Neural cell (in vitro differentiated cells): ENCODE measurements at regions not wholly inside any gene's neighbourhood (a gene's known extent, or its start where the extent isn't known, plus 50 kb on each side); places are given as distances from the start of the nearest gene placed in this dataset.

ENCODE experiments used
- H2AFZ ChIP-seq: fragments of 200-600, 300-800 bp; sonication (generic), shearing (Covaris generic); 2 replicates; pipeline ENCODE4 v1.6.0; 2014; ENCODE audit warnings: low read depth, mild to moderate bottlenecking, antibody characterized with exemption, low read length, moderate library complexity
- H3F3A ChIP-seq: fragments of 200-600 bp; shearing (Covaris generic); 2 replicates; pipeline ENCODE4 v1.6.1; 2016; ENCODE audit warnings: mild to moderate bottlenecking, moderate library complexity, mixed read lengths, antibody characterized with exemption, low read length; ENCODE audit not compliant: insufficient read depth, poor library complexity, severe bottlenecking
- H3K27ac ChIP-seq: fragments of 200-600, 300-800 bp; sonication (generic), shearing (Covaris generic); 2 replicates; pipeline ENCODE4 v1.5.1; 2014; ENCODE audit warnings: mild to moderate bottlenecking, low read length, moderate library complexity
- H3K27me3 ChIP-seq: fragments of 300-800, 200-600 bp; sonication (generic), shearing (Covaris generic); 2 replicates; pipeline ENCODE4 v1.6.0; 2014; ENCODE audit warnings: mild to moderate bottlenecking, low read depth, low read length, moderate library complexity; ENCODE audit not compliant: insufficient read depth
- H3K36me3 ChIP-seq: fragments of 300-800, 200-600 bp; sonication (generic), shearing (Covaris generic); 2 replicates; pipeline ENCODE4 v1.5.1; 2014; ENCODE audit warnings: mild to moderate bottlenecking, antibody characterized with exemption, low read length, moderate library complexity; ENCODE audit not compliant: insufficient read depth
- H3K4me2 ChIP-seq: fragments of 300-800, 200-600 bp; sonication (generic), shearing (Covaris generic); 2 replicates; pipeline ENCODE4 v1.6.0; 2014; ENCODE audit warnings: mild to moderate bottlenecking, low read length
- H3K4me3 ChIP-seq: fragments of 300-800, 200-600 bp; sonication (generic), shearing (Covaris generic); 2 replicates; pipeline ENCODE4 v1.5.1; 2014; ENCODE audit warnings: mild to moderate bottlenecking, low read length, moderate library complexity
- H3K79me2 ChIP-seq: fragments of 200-600 bp; shearing (Covaris generic); replicated peaks from 2 replicates; pipeline ENCODE4 v1.6.0; 2014; ENCODE audit warnings: mild to moderate bottlenecking, low read length, moderate library complexity; ENCODE audit not compliant: insufficient read depth
- H3K9ac ChIP-seq: fragments of 300-800, 200-600 bp; sonication (generic), shearing (Covaris generic); 2 replicates; pipeline ENCODE4 v1.6.1; 2016; ENCODE audit warnings: mild to moderate bottlenecking, low read length, mixed read lengths
- H3K9me2 ChIP-seq: fragments of 200-600 bp; shearing (Covaris generic); 2 replicates; pipeline ENCODE4 v1.6.1; 2016; ENCODE audit warnings: mild to moderate bottlenecking, low read length, mixed read lengths; ENCODE audit not compliant: insufficient read depth
- H3K9me3 ChIP-seq: fragments of 200-600, 300-800 bp; sonication (generic), shearing (Covaris generic); 2 replicates; pipeline ENCODE4 v1.6.1; 2016; ENCODE audit warnings: mild to moderate bottlenecking, mixed run types, low read length, moderate library complexity, mixed read lengths
- H4K20me1 ChIP-seq: fragments of 200-600 bp; shearing (Covaris generic); 2 replicates; pipeline ENCODE4 v1.6.1; 2016; ENCODE audit warnings: mild to moderate bottlenecking, mixed run types; ENCODE audit not compliant: insufficient read depth
- CTCF ChIP-seq: fragments of 450-650 bp; IDR thresholded peaks from 2 replicates; pipeline ENCODE4 v1.5.1; 2014; ENCODE audit warnings: antibody characterized with exemption, mild to moderate bottlenecking, moderate library complexity; ENCODE audit not compliant: poor library complexity, severe bottlenecking
- EP300 ChIP-seq: fragments of 450-650 bp; conservative IDR thresholded peaks from 2 replicates; pipeline ENCODE4 v1.6.1; 2014; ENCODE audit warnings: antibody characterized with exemption, mild to moderate bottlenecking, moderate library complexity; ENCODE audit not compliant: poor library complexity, severe bottlenecking
- EZH2 ChIP-seq: fragments of 200-600, 300-800 bp; shearing (Covaris generic), sonication (generic); IDR thresholded peaks from 2 replicates; pipeline ENCODE4 v1.6.1; 2014; ENCODE audit warnings: antibody characterized with exemption, low read length, borderline replicate concordance, mild to moderate bottlenecking; ENCODE audit not compliant: insufficient read depth, poor library complexity, severe bottlenecking
- MXI1 ChIP-seq: fragments of 450-650 bp; conservative IDR thresholded peaks from 2 replicates; pipeline ENCODE4 v1.6.1; 2014; ENCODE audit warnings: antibody characterized with exemption, mild to moderate bottlenecking; ENCODE audit not compliant: poor library complexity, severe bottlenecking
- POLR2AphosphoS5 ChIP-seq: IDR thresholded peaks from 2 replicates; pipeline ENCODE4 v1.6.1; 2012
- RAD21 ChIP-seq: fragments of 450-650 bp; conservative IDR thresholded peaks from 2 replicates; pipeline ENCODE4 v1.6.1; 2014; ENCODE audit warnings: antibody characterized with exemption, mild to moderate bottlenecking, moderate library complexity
- SMC3 ChIP-seq: fragments of 450-650 bp; conservative IDR thresholded peaks from 2 replicates; pipeline ENCODE4 v1.6.1; 2014; ENCODE audit warnings: antibody characterized with exemption, mild to moderate bottlenecking, moderate library complexity; ENCODE audit not compliant: poor library complexity
- TAF1 ChIP-seq: IDR thresholded peaks from 2 replicates; pipeline ENCODE4 v1.6.1; 2012; ENCODE audit warnings: low read depth
- TF ChIP-seq, protein P1 (sequence below): IDR thresholded peaks from 2 replicates; pipeline ENCODE4 v1.6.1; 2012; ENCODE audit warnings: borderline replicate concordance

GRCh38 chr2:77578354-77578753, 56.2 kb upstream of the LRRTM4 start:
- Histone ChIP-seq H3K36me3 (no peaks in the 10 kb centered on the region), H3K9me3 (no peaks in the 10 kb centered on the region), H3K9me2 (no peaks in the 10 kb centered on the region), H3K9ac (no peak overlapping the region), H3F3A (no peaks in the 10 kb centered on the region), H2AFZ (no peak overlapping the region), H3K4me3 (no peak overlapping the region), H3K27me3 (no peaks in the 10 kb centered on the region), H3K27ac (no peak overlapping the region), H3K4me2 (no peak overlapping the region), H4K20me1 (no peaks in the 10 kb centered on the region), H3K79me2 (no peaks in the 10 kb centered on the region)
- TF ChIP-seq TAF1: no peak

GRCh38 chr2:77579076-77579769, 57.0 kb upstream of the LRRTM4 start:
- no peaks in the 10 kb centered on the region for H3K9me3 ChIP-seq
- no peak overlapping the region for H3K27ac ChIP-seq
- H3K27me3 ChIP-seq: no peaks in the 10 kb centered on the region
- H4K20me1 ChIP-seq: no peaks in the 10 kb centered on the region
- no peak overlapping the region for H2AFZ ChIP-seq
- no peak overlapping the region for H3K9ac ChIP-seq
- no peak overlapping the region for H3K4me2 ChIP-seq
- no peaks in the 10 kb centered on the region for H3K36me3 ChIP-seq
- no peaks in the 10 kb centered on the region for H3K79me2 ChIP-seq
- H3K4me3 ChIP-seq: no peak overlapping the region
- H3F3A ChIP-seq: no peaks in the 10 kb centered on the region
- no peaks in the 10 kb centered on the region for H3K9me2 ChIP-seq
- TF ChIP-seq POLR2AphosphoS5 (no peak), MXI1 (no peak), RAD21 (no peak)

GRCh38 chr2:77588438-77588837, 66.3 kb upstream of the LRRTM4 start:
- Histone ChIP-seq H3K4me3 (no peak overlapping the region), H3K9me2 (no peaks in the 10 kb centered on the region)

More at GRCh38 chr2:77588438-77588837, 66.3 kb upstream of the LRRTM4 start:
- H2AFZ ChIP-seq: no peak overlapping the region
- H3K27me3 ChIP-seq: no peaks in the 10 kb centered on the region
- H3K27ac ChIP-seq: no peak overlapping the region
- no peaks in the 10 kb centered on the region for H3F3A ChIP-seq
- no peaks in the 10 kb centered on the region for H3K79me2 ChIP-seq
- H3K9ac ChIP-seq: no peak overlapping the region
- H4K20me1 ChIP-seq: no peaks in the 10 kb centered on the region
- no peaks in the 10 kb centered on the region for H3K9me3 ChIP-seq
- no peak for TF ChIP-seq TAF1
- TF ChIP-seq EZH2: no peak
- TF ChIP-seq, protein P1, sequence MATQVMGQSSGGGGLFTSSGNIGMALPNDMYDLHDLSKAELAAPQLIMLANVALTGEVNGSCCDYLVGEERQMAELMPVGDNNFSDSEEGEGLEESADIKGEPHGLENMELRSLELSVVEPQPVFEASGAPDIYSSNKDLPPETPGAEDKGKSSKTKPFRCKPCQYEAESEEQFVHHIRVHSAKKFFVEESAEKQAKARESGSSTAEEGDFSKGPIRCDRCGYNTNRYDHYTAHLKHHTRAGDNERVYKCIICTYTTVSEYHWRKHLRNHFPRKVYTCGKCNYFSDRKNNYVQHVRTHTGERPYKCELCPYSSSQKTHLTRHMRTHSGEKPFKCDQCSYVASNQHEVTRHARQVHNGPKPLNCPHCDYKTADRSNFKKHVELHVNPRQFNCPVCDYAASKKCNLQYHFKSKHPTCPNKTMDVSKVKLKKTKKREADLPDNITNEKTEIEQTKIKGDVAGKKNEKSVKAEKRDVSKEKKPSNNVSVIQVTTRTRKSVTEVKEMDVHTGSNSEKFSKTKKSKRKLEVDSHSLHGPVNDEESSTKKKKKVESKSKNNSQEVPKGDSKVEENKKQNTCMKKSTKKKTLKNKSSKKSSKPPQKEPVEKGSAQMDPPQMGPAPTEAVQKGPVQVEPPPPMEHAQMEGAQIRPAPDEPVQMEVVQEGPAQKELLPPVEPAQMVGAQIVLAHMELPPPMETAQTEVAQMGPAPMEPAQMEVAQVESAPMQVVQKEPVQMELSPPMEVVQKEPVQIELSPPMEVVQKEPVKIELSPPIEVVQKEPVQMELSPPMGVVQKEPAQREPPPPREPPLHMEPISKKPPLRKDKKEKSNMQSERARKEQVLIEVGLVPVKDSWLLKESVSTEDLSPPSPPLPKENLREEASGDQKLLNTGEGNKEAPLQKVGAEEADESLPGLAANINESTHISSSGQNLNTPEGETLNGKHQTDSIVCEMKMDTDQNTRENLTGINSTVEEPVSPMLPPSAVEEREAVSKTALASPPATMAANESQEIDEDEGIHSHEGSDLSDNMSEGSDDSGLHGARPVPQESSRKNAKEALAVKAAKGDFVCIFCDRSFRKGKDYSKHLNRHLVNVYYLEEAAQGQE: no peak
- TF ChIP-seq SMC3: no peak
- no peak for TF ChIP-seq MXI1
- TF ChIP-seq EP300: no peak
- TF ChIP-seq RAD21: no peak
- TF ChIP-seq POLR2AphosphoS5: no peak
- TF ChIP-seq CTCF: no peak
- no peak overlapping the region for H3K4me2 ChIP-seq
- no peaks in the 10 kb centered on the region for H3K36me3 ChIP-seq
